ENCODE measurements at regions not wholly inside any gene's neighbourhood (a gene's known extent, or its start where the extent isn't known, plus 50 kb on each side); places are given as distances from the start of the nearest gene placed in this dataset.

- H4K20me1 ChIP-seq (ENCODE audit: insufficient read depth): no peaks in the 10 kb centered on the region
- no peak overlapping the region for H3K4me2 ChIP-seq
- intact Hi-C loops (cut with micrococcal nuclease; ENCODE audit: unreplicated experiment): no loop called here
- no peak overlapping the region for H3K4me3 ChIP-seq
- POLR2A ChIA-PET (ENCODE audit: unreplicated experiment): interaction anchor here (0.6 kb wide), 1 partner anchor 395 kb away, joined by 3 read pairs; no protein-coding TSS in a partner anchor
- no peaks in the 10 kb centered on the region for H3K4me1 ChIP-seq (replicated peaks; ENCODE audit: insufficient read depth)
- TF ChIP-seq EZH2 (IDR thresholded peaks at IDR 0.05; ENCODE audit: low read depth) (no peak), CTCF (conservative IDR thresholded peaks at IDR 0.05) (no peak)
- no peaks in the 10 kb centered on the region for H3K9me2 ChIP-seq (ENCODE audit: insufficient read depth)
- H3K9me3 ChIP-seq (ENCODE audit: insufficient read depth, low read depth): no peaks in the 10 kb centered on the region
- CTCF ChIA-PET: no interaction called here
- DNase-seq: no peak
- H3F3A ChIP-seq (ENCODE audit: insufficient read depth, low read depth): no peaks in the 10 kb centered on the region
- no peaks in the 10 kb centered on the region for H3K27me3 ChIP-seq (ENCODE audit: insufficient read depth, low read depth)
- no peak overlapping the region for H3K27ac ChIP-seq
- no peaks in the 10 kb centered on the region for H3K36me3 ChIP-seq (ENCODE audit: low read depth)
- H2AFZ ChIP-seq: no peak overlapping the region
- BruUV-seq (replicated peaks): no TSS peak
- no peaks in the 10 kb centered on the region for H3K79me2 ChIP-seq (ENCODE audit: low read depth)
Measured at GRCh38 chr12:33967760-33968159, 54.5 kb upstream of the ALG10 start.

All from PC-9 (cell line).